ENCODE measurements at regions not wholly inside any gene's neighbourhood (a gene's known extent, or its start where the extent isn't known, plus 50 kb on each side); places are given as distances from the start of the nearest gene placed in this dataset.
A peak's percentile ranks its signal among the peaks of the same experiment; 100 is the strongest.

DNA sequence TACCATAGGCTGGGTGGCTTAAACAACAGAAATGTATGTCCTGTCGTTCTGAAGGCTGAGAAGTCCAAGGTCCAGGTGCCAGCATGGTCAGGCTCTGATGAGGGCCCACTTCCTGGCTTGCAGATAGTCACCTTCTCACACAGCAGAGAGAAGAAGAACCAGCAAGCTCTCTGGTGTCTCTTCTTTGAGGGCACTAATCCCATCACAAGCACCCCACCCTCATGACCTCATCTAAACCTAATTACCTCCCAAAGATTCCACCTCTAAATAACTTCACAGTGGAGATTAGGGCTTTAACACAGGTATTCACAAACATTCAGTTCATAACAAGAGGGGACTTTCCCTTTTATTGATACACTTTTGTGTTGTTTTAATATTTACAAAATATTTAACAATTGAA, 61.1 kb downstream of the RIN2 start (continued):
- TF ChIP-seq, protein P1, sequence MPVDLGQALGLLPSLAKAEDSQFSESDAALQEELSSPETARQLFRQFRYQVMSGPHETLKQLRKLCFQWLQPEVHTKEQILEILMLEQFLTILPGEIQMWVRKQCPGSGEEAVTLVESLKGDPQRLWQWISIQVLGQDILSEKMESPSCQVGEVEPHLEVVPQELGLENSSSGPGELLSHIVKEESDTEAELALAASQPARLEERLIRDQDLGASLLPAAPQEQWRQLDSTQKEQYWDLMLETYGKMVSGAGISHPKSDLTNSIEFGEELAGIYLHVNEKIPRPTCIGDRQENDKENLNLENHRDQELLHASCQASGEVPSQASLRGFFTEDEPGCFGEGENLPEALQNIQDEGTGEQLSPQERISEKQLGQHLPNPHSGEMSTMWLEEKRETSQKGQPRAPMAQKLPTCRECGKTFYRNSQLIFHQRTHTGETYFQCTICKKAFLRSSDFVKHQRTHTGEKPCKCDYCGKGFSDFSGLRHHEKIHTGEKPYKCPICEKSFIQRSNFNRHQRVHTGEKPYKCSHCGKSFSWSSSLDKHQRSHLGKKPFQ (tag by site-specific recombination; IDR thresholded peaks at IDR 0.05): no peak
- TF ChIP-seq ZNF302 (tag by site-specific recombination; IDR thresholded peaks at IDR 0.05; ENCODE audit: low read depth): no peak
- TF ChIP-seq, protein P2, sequence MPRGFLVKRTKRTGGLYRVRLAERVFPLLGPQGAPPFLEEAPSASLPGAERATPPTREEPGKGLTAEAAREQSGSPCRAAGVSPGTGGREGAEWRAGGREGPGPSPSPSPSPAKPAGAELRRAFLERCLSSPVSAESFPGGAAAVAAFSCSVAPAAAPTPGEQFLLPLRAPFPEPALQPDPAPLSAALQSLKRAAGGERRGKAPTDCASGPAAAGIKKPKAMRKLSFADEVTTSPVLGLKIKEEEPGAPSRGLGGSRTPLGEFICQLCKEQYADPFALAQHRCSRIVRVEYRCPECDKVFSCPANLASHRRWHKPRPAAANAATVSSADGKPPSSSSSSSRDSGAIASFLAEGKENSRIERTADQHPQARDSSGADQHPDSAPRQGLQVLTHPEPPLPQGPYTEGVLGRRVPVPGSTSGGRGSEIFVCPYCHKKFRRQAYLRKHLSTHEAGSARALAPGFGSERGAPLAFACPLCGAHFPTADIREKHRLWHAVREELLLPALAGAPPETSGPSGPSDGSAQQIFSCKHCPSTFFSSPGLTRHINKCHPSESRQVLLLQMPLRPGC (tag by site-specific recombination; IDR thresholded peaks at IDR 0.05): no peak
- no peak for TF ChIP-seq ZNF140 (tag by site-specific recombination; IDR thresholded peaks at IDR 0.05)
- TF ChIP-seq, protein P3, sequence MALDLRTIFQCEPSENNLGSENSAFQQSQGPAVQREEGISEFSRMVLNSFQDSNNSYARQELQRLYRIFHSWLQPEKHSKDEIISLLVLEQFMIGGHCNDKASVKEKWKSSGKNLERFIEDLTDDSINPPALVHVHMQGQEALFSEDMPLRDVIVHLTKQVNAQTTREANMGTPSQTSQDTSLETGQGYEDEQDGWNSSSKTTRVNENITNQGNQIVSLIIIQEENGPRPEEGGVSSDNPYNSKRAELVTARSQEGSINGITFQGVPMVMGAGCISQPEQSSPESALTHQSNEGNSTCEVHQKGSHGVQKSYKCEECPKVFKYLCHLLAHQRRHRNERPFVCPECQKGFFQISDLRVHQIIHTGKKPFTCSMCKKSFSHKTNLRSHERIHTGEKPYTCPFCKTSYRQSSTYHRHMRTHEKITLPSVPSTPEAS (tag by site-specific recombination; IDR thresholded peaks at IDR 0.05): no peak

DNA sequence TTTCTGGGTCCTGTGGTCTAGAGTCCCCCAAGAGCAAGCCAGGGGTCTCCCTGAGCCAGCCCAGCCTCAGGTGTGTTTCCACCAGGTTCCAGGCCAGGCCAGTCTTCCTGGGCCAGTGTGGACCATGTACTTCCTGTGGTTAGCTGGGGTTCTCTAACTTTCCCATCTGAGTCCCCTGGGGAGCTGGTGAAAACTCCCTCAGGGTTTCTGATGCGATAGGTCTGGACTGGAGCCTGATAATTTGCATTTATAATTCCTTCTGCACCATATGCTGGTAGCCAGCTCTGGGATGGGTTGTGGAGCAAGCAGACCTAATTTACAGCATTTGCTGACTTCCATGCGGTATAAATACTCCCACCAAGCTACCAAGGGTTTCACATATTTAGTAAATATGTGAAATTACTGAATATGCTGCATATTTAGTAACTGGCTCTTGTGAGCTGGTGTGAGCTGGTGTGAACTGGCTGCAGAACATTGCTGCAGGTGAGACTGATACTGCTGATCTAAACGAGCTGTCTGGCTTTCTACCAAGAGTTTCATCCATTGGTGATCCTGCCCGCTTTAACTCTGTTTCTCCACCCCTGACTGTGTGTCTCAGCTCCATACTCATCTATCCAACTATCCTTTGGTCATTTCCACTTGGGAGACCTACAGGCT, 62.6 kb downstream of the RIN2 start:
- TF ChIP-seq, protein P1 (tag by site-specific recombination; IDR thresholded peaks at IDR 0.05): peak; percentile 84
- TF ChIP-seq MZF1 (tag by site-specific recombination; IDR thresholded peaks at IDR 0.05; ENCODE audit: borderline replicate concordance) (no peak), EGR2 (tag by site-specific recombination; IDR thresholded peaks at IDR 0.05; ENCODE audit: low read depth) (no peak), ZNF157 (tag by site-specific recombination; IDR thresholded peaks at IDR 0.05) (no peak), GLI4 (tag by site-specific recombination; IDR thresholded peaks at IDR 0.05) (no peak)
- no peaks in the 10 kb centered on the region for H3K9me3 ChIP-seq (ENCODE audit: control insufficient read depth, insufficient read depth, low read depth, low read length)
- CTCF ChIA-PET: no interaction called here
- H3K27ac ChIP-seq (ENCODE audit: extremely low read depth, low read depth, low read length): no peak overlapping the region
- H3K36me3 ChIP-seq (ENCODE audit: control insufficient read depth in 2 of 2, insufficient read depth in 1 of 2, low read length in 2 of 2): no peaks in the 10 kb centered on the region
- POLR2A ChIA-PET: interaction anchor here (0.8 kb wide), 1 partner anchor 20 kb away, joined by 3 read pairs; no protein-coding TSS in a partner anchor
- no peak overlapping the region for H3K4me3 ChIP-seq (ENCODE audit: low read depth, low read length)
- no peaks in the 10 kb centered on the region; the same call in 1 of the 2 replicates for H3K4me1 ChIP-seq (ENCODE audit: control insufficient read depth, insufficient read depth, low read length)

DNA sequence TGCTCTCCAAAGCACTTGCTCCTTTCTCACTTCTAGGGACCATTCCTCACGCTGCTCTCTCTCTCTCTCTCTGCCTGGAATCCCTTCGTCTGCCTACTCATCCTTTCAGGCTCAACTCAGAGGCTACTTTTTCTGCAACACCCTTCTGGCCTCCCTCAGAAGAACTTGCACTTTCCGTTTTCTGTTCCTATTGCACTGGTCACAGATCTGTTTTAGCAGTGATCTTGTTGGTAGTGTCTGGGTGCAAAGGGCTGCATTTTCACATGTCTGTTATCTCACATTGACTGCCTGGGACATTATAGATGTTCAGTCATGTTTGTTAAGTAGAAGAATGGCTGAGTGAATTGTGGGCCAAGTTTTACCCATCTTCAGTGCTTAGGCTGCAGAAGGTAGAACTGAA, 63.5 kb downstream of the RIN2 start:
- Histone ChIP-seq H3K36me3 (ENCODE audit: control insufficient read depth in 2 of 2, insufficient read depth in 1 of 2, low read length in 2 of 2) (no peaks in the 10 kb centered on the region), H3K27ac (ENCODE audit: extremely low read depth, low read depth, low read length) (no peak overlapping the region), H3K9me3 (ENCODE audit: control insufficient read depth, insufficient read depth, low read depth, low read length) (no peaks in the 10 kb centered on the region), H3K4me3 (ENCODE audit: low read depth, low read length) (no peak overlapping the region), H3K4me1 (ENCODE audit: control insufficient read depth, insufficient read depth, low read length) (no peaks in the 10 kb centered on the region; the same call in 1 of the 2 replicates)
- TF ChIP-seq, protein P4, sequence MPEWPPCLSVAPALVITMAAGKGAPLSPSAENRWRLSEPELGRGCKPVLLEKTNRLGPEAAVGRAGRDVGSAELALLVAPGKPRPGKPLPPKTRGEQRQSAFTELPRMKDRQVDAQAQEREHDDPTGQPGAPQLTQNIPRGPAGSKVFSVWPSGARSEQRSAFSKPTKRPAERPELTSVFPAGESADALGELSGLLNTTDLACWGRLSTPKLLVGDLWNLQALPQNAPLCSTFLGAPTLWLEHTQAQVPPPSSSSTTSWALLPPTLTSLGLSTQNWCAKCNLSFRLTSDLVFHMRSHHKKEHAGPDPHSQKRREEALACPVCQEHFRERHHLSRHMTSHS (tag by site-specific recombination; IDR thresholded peaks at IDR 0.05): no peak
- TF ChIP-seq, protein P5, sequence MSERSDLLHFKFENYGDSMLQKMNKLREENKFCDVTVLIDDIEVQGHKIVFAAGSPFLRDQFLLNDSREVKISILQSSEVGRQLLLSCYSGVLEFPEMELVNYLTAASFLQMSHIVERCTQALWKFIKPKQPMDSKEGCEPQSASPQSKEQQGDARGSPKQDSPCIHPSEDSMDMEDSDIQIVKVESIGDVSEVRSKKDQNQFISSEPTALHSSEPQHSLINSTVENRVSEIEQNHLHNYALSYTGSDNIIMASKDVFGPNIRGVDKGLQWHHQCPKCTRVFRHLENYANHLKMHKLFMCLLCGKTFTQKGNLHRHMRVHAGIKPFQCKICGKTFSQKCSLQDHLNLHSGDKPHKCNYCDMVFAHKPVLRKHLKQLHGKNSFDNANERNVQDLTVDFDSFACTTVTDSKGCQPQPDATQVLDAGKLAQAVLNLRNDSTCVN (tag by site-specific recombination; optimal IDR thresholded peaks at IDR 0.05): no peak
- TF ChIP-seq ZNF2 (tag by site-specific recombination; IDR thresholded peaks at IDR 0.05): no peak
- TF ChIP-seq, protein P6, sequence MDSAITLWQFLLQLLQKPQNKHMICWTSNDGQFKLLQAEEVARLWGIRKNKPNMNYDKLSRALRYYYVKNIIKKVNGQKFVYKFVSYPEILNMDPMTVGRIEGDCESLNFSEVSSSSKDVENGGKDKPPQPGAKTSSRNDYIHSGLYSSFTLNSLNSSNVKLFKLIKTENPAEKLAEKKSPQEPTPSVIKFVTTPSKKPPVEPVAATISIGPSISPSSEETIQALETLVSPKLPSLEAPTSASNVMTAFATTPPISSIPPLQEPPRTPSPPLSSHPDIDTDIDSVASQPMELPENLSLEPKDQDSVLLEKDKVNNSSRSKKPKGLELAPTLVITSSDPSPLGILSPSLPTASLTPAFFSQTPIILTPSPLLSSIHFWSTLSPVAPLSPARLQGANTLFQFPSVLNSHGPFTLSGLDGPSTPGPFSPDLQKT (IDR thresholded peaks at IDR 0.05; ENCODE audit: borderline replicate concordance, low read depth, low read length): no peak
- no peak for TF ChIP-seq ZSCAN23 (tag by site-specific recombination; IDR thresholded peaks at IDR 0.05)
- TF ChIP-seq PRDM1 (tag by site-specific recombination; IDR thresholded peaks at IDR 0.05): no peak
- TF ChIP-seq ZNF157 (tag by site-specific recombination; IDR thresholded peaks at IDR 0.05): no peak
- TF ChIP-seq ZNF394 (tag by site-specific recombination; IDR thresholded peaks at IDR 0.05; ENCODE audit: borderline replicate concordance): no peak
- no peak for TF ChIP-seq HOXA7 (CRISPR knock-in tag; IDR thresholded peaks at IDR 0.05; ENCODE audit: borderline replicate concordance)
- no peak for TF ChIP-seq GLIS2 (tag by site-specific recombination; IDR thresholded peaks at IDR 0.05)
- CTCF ChIA-PET: no interaction called here
- POLR2A ChIA-PET: no interaction called here

Measured in HEK293 (cell line).